ENCODE measurements at regions not wholly inside any gene's neighbourhood (a gene's known extent, or its start where the extent isn't known, plus 50 kb on each side); places are given as distances from the start of the nearest gene placed in this dataset.

GRCh38 chr13:29923554-29924481 is 73.4 kb upstream of the UBL3 start (continued):
- no peak for TF ChIP-seq ZNF48 (tag by site-specific recombination; IDR thresholded peaks at IDR 0.05)
- TF ChIP-seq ZNF837 (tag by site-specific recombination; IDR thresholded peaks at IDR 0.05): no peak
- no peak for TF ChIP-seq ZNF426 (tag by site-specific recombination; IDR thresholded peaks at IDR 0.05)
- TF ChIP-seq, protein P1, sequence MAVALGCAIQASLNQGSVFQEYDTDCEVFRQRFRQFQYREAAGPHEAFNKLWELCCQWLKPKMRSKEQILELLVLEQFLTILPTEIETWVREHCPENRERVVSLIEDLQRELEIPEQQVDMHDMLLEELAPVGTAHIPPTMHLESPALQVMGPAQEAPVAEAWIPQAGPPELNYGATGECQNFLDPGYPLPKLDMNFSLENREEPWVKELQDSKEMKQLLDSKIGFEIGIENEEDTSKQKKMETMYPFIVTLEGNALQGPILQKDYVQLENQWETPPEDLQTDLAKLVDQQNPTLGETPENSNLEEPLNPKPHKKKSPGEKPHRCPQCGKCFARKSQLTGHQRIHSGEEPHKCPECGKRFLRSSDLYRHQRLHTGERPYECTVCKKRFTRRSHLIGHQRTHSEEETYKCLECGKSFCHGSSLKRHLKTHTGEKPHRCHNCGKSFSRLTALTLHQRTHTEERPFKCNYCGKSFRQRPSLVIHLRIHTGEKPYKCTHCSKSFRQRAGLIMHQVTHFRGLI (tag by site-specific recombination; IDR thresholded peaks at IDR 0.05): no peak
- TF ChIP-seq ZNF19 (tag by site-specific recombination; IDR thresholded peaks at IDR 0.05; ENCODE audit: low read depth): no peak
- TF ChIP-seq, protein P2, sequence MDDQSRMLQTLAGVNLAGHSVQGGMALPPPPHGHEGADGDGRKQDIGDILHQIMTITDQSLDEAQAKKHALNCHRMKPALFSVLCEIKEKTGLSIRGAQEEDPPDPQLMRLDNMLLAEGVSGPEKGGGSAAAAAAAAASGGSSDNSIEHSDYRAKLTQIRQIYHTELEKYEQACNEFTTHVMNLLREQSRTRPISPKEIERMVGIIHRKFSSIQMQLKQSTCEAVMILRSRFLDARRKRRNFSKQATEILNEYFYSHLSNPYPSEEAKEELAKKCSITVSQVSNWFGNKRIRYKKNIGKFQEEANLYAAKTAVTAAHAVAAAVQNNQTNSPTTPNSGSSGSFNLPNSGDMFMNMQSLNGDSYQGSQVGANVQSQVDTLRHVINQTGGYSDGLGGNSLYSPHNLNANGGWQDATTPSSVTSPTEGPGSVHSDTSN (CRISPR knock-in tag; IDR thresholded peaks at IDR 0.05): no peak
- TF ChIP-seq ZNF2 (tag by site-specific recombination; IDR thresholded peaks at IDR 0.05): peak; percentile 86
- TF ChIP-seq SALL2 (tag by site-specific recombination; IDR thresholded peaks at IDR 0.05; ENCODE audit: borderline replicate concordance): no peak
- TF ChIP-seq, protein P3, sequence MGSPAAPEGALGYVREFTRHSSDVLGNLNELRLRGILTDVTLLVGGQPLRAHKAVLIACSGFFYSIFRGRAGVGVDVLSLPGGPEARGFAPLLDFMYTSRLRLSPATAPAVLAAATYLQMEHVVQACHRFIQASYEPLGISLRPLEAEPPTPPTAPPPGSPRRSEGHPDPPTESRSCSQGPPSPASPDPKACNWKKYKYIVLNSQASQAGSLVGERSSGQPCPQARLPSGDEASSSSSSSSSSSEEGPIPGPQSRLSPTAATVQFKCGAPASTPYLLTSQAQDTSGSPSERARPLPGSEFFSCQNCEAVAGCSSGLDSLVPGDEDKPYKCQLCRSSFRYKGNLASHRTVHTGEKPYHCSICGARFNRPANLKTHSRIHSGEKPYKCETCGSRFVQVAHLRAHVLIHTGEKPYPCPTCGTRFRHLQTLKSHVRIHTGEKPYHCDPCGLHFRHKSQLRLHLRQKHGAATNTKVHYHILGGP (tag by site-specific recombination; IDR thresholded peaks at IDR 0.05): no peak
- TF ChIP-seq ZNF585B (tag by site-specific recombination; IDR thresholded peaks at IDR 0.05): no peak
- TF ChIP-seq, protein P4, sequence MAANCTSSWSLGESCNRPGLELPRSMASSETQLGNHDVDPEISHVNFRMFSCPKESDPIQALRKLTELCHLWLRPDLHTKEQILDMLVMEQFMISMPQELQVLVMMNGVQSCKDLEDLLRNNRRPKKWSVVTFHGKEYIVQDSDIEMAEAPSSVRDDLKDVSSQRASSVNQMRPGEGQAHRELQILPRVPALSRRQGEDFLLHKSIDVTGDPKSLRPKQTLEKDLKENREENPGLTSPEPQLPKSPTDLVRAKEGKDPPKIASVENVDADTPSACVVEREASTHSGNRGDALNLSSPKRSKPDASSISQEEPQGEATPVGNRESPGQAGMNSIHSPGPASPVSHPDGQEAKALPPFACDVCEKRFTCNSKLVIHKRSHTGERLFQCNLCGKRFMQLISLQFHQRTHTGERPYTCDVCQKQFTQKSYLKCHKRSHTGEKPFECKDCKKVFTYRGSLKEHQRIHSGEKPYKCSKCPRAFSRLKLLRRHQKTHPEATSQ (tag by site-specific recombination; IDR thresholded peaks at IDR 0.05): no peak
- no peak for TF ChIP-seq ZNF274 (IDR thresholded peaks at IDR 0.05; ENCODE audit: low read length)
- no peak for TF ChIP-seq ZNF274 (tag by site-specific recombination; IDR thresholded peaks at IDR 0.05; ENCODE audit: borderline replicate concordance)
- no peak for TF ChIP-seq ZFP41 (tag by site-specific recombination; IDR thresholded peaks at IDR 0.05; ENCODE audit: borderline replicate concordance)
- TF ChIP-seq, protein P5, sequence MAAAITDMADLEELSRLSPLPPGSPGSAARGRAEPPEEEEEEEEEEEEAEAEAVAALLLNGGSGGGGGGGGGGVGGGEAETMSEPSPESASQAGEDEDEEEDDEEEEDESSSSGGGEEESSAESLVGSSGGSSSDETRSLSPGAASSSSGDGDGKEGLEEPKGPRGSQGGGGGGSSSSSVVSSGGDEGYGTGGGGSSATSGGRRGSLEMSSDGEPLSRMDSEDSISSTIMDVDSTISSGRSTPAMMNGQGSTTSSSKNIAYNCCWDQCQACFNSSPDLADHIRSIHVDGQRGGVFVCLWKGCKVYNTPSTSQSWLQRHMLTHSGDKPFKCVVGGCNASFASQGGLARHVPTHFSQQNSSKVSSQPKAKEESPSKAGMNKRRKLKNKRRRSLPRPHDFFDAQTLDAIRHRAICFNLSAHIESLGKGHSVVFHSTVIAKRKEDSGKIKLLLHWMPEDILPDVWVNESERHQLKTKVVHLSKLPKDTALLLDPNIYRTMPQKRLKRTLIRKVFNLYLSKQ (tag by site-specific recombination; IDR thresholded peaks at IDR 0.05; ENCODE audit: borderline replicate concordance): no peak
- TF ChIP-seq, protein P6, sequence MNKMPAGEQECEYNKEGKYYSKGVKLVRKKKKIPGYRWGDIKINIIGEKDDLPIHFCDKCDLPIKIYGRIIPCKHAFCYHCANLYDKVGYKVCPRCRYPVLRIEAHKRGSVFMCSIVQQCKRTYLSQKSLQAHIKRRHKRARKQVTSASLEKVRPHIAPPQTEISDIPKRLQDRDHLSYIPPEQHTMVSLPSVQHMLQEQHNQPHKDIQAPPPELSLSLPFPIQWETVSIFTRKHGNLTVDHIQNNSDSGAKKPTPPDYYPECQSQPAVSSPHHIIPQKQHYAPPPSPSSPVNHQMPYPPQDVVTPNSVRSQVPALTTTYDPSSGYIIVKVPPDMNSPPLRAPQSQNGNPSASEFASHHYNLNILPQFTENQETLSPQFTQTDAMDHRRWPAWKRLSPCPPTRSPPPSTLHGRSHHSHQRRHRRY (tag by site-specific recombination; IDR thresholded peaks at IDR 0.05): no peak
- no peak for TF ChIP-seq ZNF140 (tag by site-specific recombination; IDR thresholded peaks at IDR 0.05)
- TF ChIP-seq ZSCAN16 (tag by site-specific recombination; IDR thresholded peaks at IDR 0.05): no peak
- no peak for TF ChIP-seq ZNF792 (tag by site-specific recombination; IDR thresholded peaks at IDR 0.05)
- no peak for TF ChIP-seq ZNF549 (tag by site-specific recombination; IDR thresholded peaks at IDR 0.05)
- TF ChIP-seq HOXC10 (CRISPR knock-in tag; IDR thresholded peaks at IDR 0.05): no peak
- no peak for TF ChIP-seq ZNF544 (tag by site-specific recombination; IDR thresholded peaks at IDR 0.05)
- TF ChIP-seq REST (tag by site-specific recombination; IDR thresholded peaks at IDR 0.05): no peak
- TF ChIP-seq ZNF785 (tag by site-specific recombination; IDR thresholded peaks at IDR 0.05): no peak
